AG09309 (cell line): ENCODE measurements at regions not wholly inside any gene's neighbourhood (a gene's known extent, or its start where the extent isn't known, plus 50 kb on each side); places are given as distances from the start of the nearest gene placed in this dataset.

Source experiments
- DNase-seq: peaks from one replicate; pipeline ENCODE4 v3.0.0-alpha.2; 2010; ENCODE audit warnings: low read depth
- H3K4me3 ChIP-seq: 2 replicates; pipeline ENCODE4 v1.5.1; 2011; ENCODE audit warnings: mild to moderate bottlenecking, low read depth, low read length, moderate library complexity; ENCODE audit not compliant: control insufficient read depth
- TF ChIP-seq, protein P1 (sequence below): IDR thresholded peaks from 2 replicates; pipeline ENCODE4 v1.5.1; 2011; ENCODE audit warnings: mild to moderate bottlenecking, low read depth, low read length, inconsistent platforms; ENCODE audit not compliant: insufficient read depth, control insufficient read depth; ENCODE audit errors: missing control alignments

DNA sequence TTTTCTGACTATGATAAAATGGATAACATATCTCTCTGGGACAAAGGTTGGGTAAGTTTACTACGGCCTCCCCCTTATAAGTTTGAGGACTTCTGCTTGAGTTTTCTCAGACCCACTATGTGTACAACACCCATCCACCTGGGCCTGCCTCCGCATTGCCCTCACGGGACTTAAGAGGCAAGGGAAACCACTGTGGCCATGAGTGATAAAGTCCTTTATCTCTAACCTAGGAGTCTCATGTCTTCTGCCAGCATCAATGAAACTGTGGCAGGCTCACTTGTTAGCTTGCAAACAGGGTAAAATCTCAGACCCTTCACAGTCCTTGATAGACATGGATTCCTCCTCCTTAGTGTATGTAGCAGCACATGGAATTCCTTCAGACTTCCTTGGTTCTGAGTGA, 173.4 kb upstream of the MYLIP start:
- TF ChIP-seq, protein P1, sequence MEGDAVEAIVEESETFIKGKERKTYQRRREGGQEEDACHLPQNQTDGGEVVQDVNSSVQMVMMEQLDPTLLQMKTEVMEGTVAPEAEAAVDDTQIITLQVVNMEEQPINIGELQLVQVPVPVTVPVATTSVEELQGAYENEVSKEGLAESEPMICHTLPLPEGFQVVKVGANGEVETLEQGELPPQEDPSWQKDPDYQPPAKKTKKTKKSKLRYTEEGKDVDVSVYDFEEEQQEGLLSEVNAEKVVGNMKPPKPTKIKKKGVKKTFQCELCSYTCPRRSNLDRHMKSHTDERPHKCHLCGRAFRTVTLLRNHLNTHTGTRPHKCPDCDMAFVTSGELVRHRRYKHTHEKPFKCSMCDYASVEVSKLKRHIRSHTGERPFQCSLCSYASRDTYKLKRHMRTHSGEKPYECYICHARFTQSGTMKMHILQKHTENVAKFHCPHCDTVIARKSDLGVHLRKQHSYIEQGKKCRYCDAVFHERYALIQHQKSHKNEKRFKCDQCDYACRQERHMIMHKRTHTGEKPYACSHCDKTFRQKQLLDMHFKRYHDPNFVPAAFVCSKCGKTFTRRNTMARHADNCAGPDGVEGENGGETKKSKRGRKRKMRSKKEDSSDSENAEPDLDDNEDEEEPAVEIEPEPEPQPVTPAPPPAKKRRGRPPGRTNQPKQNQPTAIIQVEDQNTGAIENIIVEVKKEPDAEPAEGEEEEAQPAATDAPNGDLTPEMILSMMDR = no peak
- no peak for DNase-seq
- H3K4me3 ChIP-seq = no peak overlapping the region

DNA sequence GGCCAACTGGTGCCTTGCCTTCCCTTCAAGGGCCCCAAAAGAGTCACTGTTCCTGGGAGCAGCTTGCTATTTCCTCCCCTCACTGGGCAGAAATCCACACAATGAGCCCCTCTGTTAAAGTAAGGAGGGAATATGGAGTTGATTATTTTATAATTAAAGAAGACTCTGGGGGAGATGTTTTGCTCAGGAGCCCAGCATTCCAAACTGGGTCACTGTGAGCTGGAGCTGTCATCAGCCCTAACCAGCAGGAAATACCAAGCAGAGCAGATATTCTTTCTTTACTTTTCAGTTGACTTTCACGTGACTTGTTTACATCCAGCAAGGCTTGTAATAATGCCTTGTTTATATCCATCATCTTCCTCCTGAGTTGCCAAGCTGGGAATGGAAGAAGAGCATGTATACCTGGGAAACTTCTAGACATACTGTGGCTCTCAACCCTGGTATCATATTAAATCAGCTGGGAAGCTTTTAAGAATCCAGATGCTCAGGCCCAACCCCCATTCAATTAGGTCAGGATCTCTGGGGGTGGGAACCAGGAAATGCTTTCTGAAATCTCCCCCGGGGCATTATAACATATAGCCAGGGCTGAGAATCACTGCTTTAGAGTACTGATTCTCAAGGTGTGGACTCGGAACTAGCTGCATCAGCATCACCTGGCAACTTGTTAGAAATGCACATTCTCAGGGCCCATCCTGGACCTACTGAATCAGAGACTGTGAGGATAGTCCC, 175.6 kb upstream of the MYLIP start:
- TF ChIP-seq, protein P1 = no peak
- no peak overlapping the region for H3K4me3 ChIP-seq
- no peak for DNase-seq

DNA sequence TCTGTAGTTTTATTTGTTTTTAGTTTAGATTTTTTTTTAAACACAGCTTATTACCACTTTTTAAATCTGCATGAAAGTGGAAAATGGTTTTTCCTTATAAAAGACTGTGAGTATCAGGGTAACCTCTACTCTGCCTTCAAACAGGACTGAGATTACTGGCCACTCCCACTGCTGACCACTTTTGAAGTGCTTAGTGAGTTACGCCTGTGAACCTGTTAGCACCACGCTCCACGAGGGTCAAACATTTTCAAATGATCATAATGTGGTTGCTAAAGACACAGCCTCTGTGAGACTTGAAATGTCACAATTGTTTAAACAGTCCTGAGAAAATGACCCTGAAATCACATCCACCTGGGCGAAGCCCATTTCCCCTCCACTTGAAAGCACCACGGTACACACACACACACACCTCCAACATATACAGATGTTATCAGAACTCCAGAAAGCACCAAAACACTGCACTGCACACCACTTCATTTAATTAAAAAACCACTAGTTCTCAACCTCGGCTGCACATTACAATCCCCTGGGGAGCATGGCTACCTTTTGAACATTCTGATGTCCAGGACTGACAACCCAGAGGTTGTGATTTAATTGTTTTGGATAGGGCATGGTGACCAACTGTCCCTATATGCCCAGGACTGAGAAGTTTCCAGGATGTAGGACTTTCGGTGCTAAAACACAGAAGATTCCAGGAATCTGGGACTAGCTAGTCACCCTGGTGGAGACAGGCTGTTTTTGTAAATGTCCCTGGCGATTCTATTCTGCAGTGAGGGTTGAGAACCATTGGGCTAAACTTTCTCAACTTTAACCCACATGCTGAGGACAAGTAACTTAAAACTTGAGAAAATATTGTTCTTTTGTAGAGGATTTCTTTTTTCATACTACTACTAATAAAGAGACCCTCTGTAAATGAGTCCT, 176.4 kb upstream of the MYLIP start:
- H3K4me3 ChIP-seq = no peak overlapping the region
- TF ChIP-seq, protein P1 = no peak
- DNase-seq = no peak

DNA sequence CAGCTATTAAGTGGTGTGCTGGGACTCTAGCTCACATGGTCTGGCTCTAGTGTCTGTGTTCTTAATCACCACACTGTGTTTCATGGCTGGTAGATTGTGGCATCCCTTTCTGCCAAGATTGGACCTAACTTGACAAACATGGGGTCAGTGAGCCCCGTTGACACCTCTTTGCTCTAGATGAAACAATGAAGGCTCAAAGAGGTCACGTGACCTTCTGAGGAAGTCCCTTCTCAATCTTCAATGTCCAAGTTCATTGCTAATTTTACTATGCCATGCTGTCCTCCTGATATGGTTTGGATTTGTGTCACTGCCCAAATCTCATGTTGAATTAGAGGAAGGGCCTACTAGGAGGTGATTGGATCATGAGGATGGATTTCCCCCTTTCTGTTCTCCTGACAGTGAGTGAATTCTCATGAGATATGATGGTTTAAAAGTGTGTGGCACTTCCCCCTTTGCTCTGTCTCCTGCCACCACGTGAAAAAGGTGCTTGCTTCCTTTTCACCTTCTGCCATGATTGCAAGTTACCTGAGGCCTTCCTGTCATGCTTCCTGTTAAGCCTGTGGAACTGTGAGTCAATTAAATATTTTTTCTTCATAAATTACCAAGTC, 177.8 kb upstream of the MYLIP start:
- TF ChIP-seq, protein P1 = no peak
- DNase-seq = no peak
- H3K4me3 ChIP-seq = no peak overlapping the region

DNA sequence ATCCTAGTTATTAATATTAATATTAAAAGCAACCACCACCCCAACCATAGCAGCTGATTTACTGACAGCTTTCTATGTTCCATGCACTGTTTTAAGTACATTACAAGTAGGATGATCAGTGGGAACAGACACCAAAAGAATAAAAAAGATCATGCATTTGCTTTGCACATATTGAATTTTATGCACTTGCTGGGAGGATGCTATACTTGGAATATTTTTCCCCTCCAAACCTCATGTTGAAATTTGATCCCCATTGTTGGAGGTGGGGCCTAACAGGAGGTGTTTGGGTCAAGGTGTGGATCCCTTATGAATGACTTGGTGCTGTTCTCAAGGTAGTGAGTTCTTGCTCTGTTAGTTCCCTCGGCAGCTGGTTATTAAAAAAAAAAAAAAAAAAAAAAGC, 178.9 kb upstream of the MYLIP start:
- DNase-seq = no peak
- TF ChIP-seq, protein P1 = no peak

More for the DNA sequence above, 178.9 kb upstream of the MYLIP start:
- no peak overlapping the region for H3K4me3 ChIP-seq
